IMR-90 (cell line): ENCODE measurements at regions not wholly inside any gene's neighbourhood (a gene's known extent, or its start where the extent isn't known, plus 50 kb on each side); places are given as distances from the start of the nearest gene placed in this dataset.

Experiments used
- ATAC-seq: fragments of 200-7000 bp; cut with Tn5 transposase; 2 replicates; pipeline ENCODE4 v1.9.1; 2020; ENCODE audit warnings: low read depth, mild to moderate bottlenecking, moderate library complexity
- BruUV-seq: library from RNA; stranded (reverse); fragments of 400-500 nt; replicated peaks from 2 replicates; lab custom pipeline; 2021; lab: Mats Ljungman, UMichigan
- CTCF ChIA-PET: fragments of 300-600 bp; formaldehyde crosslinking; extraction: SDS; loops from one replicate; lab custom pipeline; 2021; ENCODE audit warnings: antibody characterized with exemption; lab: Yijun Ruan, JAX
- POLR2A ChIA-PET: fragments of 300-600 bp; sonication (Branson Sonifier 250); formaldehyde crosslinking; loops from one replicate; lab custom pipeline; 2022; ENCODE audit warnings: antibody characterized with exemption; ENCODE audit not compliant: unreplicated experiment; lab: Charles Lee
- DNase-seq: peaks from one replicate; pipeline ENCODE4 v3.0.0; 2013
- H2AFZ ChIP-seq: replicated peaks from 2 replicates; pipeline ENCODE3; 2013; ENCODE audit warnings: low read length, mild to moderate bottlenecking; ENCODE audit not compliant: poor library complexity
- H2AK5ac ChIP-seq: 2 replicates; pipeline ENCODE4 v1.6.1; 2013; ENCODE audit warnings: low read depth, low read length, inconsistent platforms
- H2AK9ac ChIP-seq: replicated peaks from 2 replicates; pipeline ENCODE3; 2013; ENCODE audit warnings: mild to moderate bottlenecking, low read depth, low read length, moderate library complexity; ENCODE audit not compliant: poor library complexity
- H2BK120ac ChIP-seq: 2 replicates; pipeline ENCODE4 v1.6.1; 2013; ENCODE audit warnings: low read depth, low read length, inconsistent platforms
- H2BK15ac ChIP-seq: 3 replicates; pipeline ENCODE4 v1.6.1; 2013; ENCODE audit warnings: low read depth, low read length, inconsistent platforms
- H2BK20ac ChIP-seq: 2 replicates; pipeline ENCODE4 v1.6.1; 2013; ENCODE audit warnings: low read depth, mild to moderate bottlenecking, inconsistent platforms, low read length, moderate library complexity
- H2BK5ac ChIP-seq: 2 replicates; pipeline ENCODE4 v1.6.1; 2013; ENCODE audit warnings: mild to moderate bottlenecking, low read depth, low read length, inconsistent platforms; ENCODE audit not compliant: poor library complexity, severe bottlenecking
- H3K14ac ChIP-seq: replicated peaks from 2 replicates; pipeline ENCODE4 v1.6.1; 2013; ENCODE audit warnings: low read depth, low read length, inconsistent platforms
- H3K18ac ChIP-seq: 2 replicates; pipeline ENCODE4 v1.6.1; 2013; ENCODE audit warnings: low read depth, low read length, control low read depth
- H3K23ac ChIP-seq: 2 replicates; pipeline ENCODE4 v1.6.1; 2013; ENCODE audit warnings: low read depth, low read length, inconsistent platforms
- H3K27ac ChIP-seq: 2 replicates; pipeline ENCODE4 v1.5.1; 2013; ENCODE audit warnings: mild to moderate bottlenecking, control low read depth, low read length; ENCODE audit not compliant: insufficient read depth
- H3K27me3 ChIP-seq: 2 replicates; pipeline ENCODE4 v1.6.1; 2013; ENCODE audit warnings: low read length; ENCODE audit not compliant: control insufficient read depth, insufficient read depth
- H3K36me3 ChIP-seq: 2 replicates; pipeline ENCODE4 v1.6.1; 2013; ENCODE audit warnings: low read length, mixed read lengths; ENCODE audit not compliant: control insufficient read depth, insufficient read depth
- H3K4ac ChIP-seq: 2 replicates; pipeline ENCODE4 v1.6.1; 2013; ENCODE audit warnings: low read depth, low read length, inconsistent platforms
- H3K4me1 ChIP-seq: 2 replicates; pipeline ENCODE4 v1.6.1; 2013; ENCODE audit warnings: low read length, mixed read lengths; ENCODE audit not compliant: control insufficient read depth, insufficient read depth
- H3K4me2 ChIP-seq: 2 replicates; pipeline ENCODE4 v1.6.1; 2013; ENCODE audit warnings: low read depth, mild to moderate bottlenecking, control low read depth, low read length, moderate library complexity
- H3K4me3 ChIP-seq: 2 replicates; pipeline ENCODE4 v1.5.1; 2013; ENCODE audit warnings: low read depth, mild to moderate bottlenecking, control low read depth, low read length, moderate library complexity; ENCODE audit not compliant: insufficient read depth
- H3K56ac ChIP-seq: 2 replicates; pipeline ENCODE4 v1.6.1; 2013; ENCODE audit warnings: low read length, inconsistent platforms; ENCODE audit not compliant: insufficient read depth; ENCODE audit errors: extremely low read depth
- H3K79me1 ChIP-seq, 2 experiments: 2 replicates each; pipeline ENCODE4 v1.6.1; 2013; ENCODE audit warnings: low read length in 2 of 2, inconsistent platforms in 1 of 2, low read depth in 1 of 2
- H3K9ac ChIP-seq: 2 replicates; pipeline ENCODE4 v1.6.1; 2013; ENCODE audit warnings: low read depth, low read length, control low read depth
- H3K9me1 ChIP-seq: 2 replicates; pipeline ENCODE4 v1.6.1; 2013; ENCODE audit warnings: low read length, inconsistent platforms; ENCODE audit not compliant: insufficient read depth
- H3K9me3 ChIP-seq: 2 replicates; pipeline ENCODE4 v1.6.1; 2013; ENCODE audit warnings: low read length; ENCODE audit not compliant: control insufficient read depth, insufficient read depth
- H4K20me1 ChIP-seq: 2 replicates; pipeline ENCODE4 v1.6.1; 2013; ENCODE audit warnings: low read length, inconsistent platforms; ENCODE audit not compliant: insufficient read depth
- H4K5ac ChIP-seq: 2 replicates; pipeline ENCODE4 v1.6.1; 2013; ENCODE audit warnings: mild to moderate bottlenecking, low read depth, low read length, control low read depth
- H4K8ac ChIP-seq, 2 experiments: 2 replicates each; pipeline ENCODE4 v1.6.1; 2013; ENCODE audit warnings: low read depth in 2 of 2, low read length in 2 of 2, control low read depth in 1 of 2, inconsistent platforms in 1 of 2
- H4K91ac ChIP-seq: 2 replicates; pipeline ENCODE4 v1.6.1; 2013; ENCODE audit warnings: low read depth, low read length, inconsistent platforms; ENCODE audit not compliant: insufficient read depth
- CEBPB ChIP-seq: IDR thresholded peaks from 2 replicates; pipeline ENCODE4 v1.6.1; 2012; ENCODE audit warnings: low read depth, low read length, improper control_type of control experiment
- CHD1 ChIP-seq: IDR thresholded peaks from 2 replicates; pipeline ENCODE4 v1.6.1; 2012; ENCODE audit warnings: low read depth, low read length, improper control_type of control experiment
- CTCF ChIP-seq: conservative IDR thresholded peaks from 2 replicates; pipeline ENCODE4 v1.5.1; 2012; ENCODE audit warnings: mild to moderate bottlenecking, low read depth, low read length, improper control_type of control experiment
- ELK1 ChIP-seq: fragments of 150-350 bp; IDR thresholded peaks from 2 replicates; pipeline ENCODE4 v1.6.1; 2016; ENCODE audit warnings: low read depth, mild to moderate bottlenecking, low read length, moderate library complexity, borderline replicate concordance
- MXI1 ChIP-seq: IDR thresholded peaks from 2 replicates; pipeline ENCODE4 v1.6.1; 2012; ENCODE audit warnings: low read depth, mild to moderate bottlenecking, low read length, moderate library complexity, borderline replicate concordance
- POLR2A ChIP-seq: IDR thresholded peaks from 2 replicates; pipeline ENCODE4 v1.6.1; 2012; ENCODE audit warnings: mild to moderate bottlenecking, low read depth, low read length
- RAD21 ChIP-seq: IDR thresholded peaks from 2 replicates; pipeline ENCODE4 v1.6.1; 2012; ENCODE audit warnings: low read length, improper control_type of control experiment
- RCOR1 ChIP-seq: IDR thresholded peaks from 2 replicates; pipeline ENCODE4 v1.6.1; 2012; ENCODE audit warnings: mild to moderate bottlenecking, low read length, improper control_type of control experiment; ENCODE audit not compliant: insufficient replicate concordance
- SMC3 ChIP-seq: fragments of 150-350 bp; IDR thresholded peaks from 2 replicates; pipeline ENCODE4 v1.6.1; 2016; ENCODE audit warnings: low read depth, mild to moderate bottlenecking, antibody characterized with exemption, low read length, moderate library complexity
- USF2 ChIP-seq: fragments of 150-350 bp; IDR thresholded peaks from 2 replicates; pipeline ENCODE4 v1.6.1; 2017; ENCODE audit warnings: mild to moderate bottlenecking, antibody characterized with exemption, low read length, low read depth
- WGBS, 2 experiments: methylation state at CpG; one replicate each; pipeline versions ENCODE4 v1.1.5 to v1.1.7; 2013; ENCODE audit warnings: missing lambda C conversion rate in 2 of 2; ENCODE audit not compliant: insufficient read length in 1 of 2; ENCODE audit errors: extremely low coverage in 2 of 2; 5-methylcytosine and 5-hydroxymethylcytosine counted together
- dilution Hi-C: fragments of 300-500 bp; cut with HindIII; formaldehyde crosslinking; loops from one replicate; pipeline ENCODE4 v1.14.3; 2018; ENCODE audit warnings: low sequenced_read_pairs; ENCODE audit not compliant: unreplicated experiment
- in situ Hi-C: fragments of 300-500 bp; cut with MboI; formaldehyde crosslinking; loops from 3 replicates; pipeline ENCODE4 v1.14.3; 2019; ENCODE audit warnings: low sequenced_read_pairs, inconsistent platforms, mixed read lengths
- intact Hi-C: fragments of 100-400 bp; cut with micrococcal nuclease; formaldehyde crosslinking; loops from 2 replicates; pipeline ENCODE4 v1.10.0; 2022

GRCh38 chr5:61817472-61818326 is 485.6 kb downstream of the ZSWIM6 start:
- H3K4me1 ChIP-seq = no peaks in the 10 kb centered on the region
- ATAC-seq (peak; percentile 94), DNase-seq (peak; percentile 39)
- H3K79me1 ChIP-seq = no peaks in the 10 kb centered on the region
- H3K9me1 ChIP-seq = no peaks in the 10 kb centered on the region
- no peaks in the 10 kb centered on the region for H4K20me1 ChIP-seq
- H2AFZ ChIP-seq = no peak overlapping the region
- H3K36me3 ChIP-seq = no peaks in the 10 kb centered on the region
- H3K18ac ChIP-seq = no peak overlapping the region
- H2AK9ac ChIP-seq = no peak overlapping the region
- H2BK120ac ChIP-seq = no peak overlapping the region
- CTCF ChIA-PET = interaction anchor here (0.5 to 1.4 kb wide), 10 partner anchors 10 to 506 kb away, joined by 3 to 5 read pairs (median 3); partner anchors contain the start of gene ZSWIM6
- BruUV-seq = no TSS peak
- no peak overlapping the region for H3K4me3 ChIP-seq
- H3K4ac ChIP-seq = no peak overlapping the region
- WGBS, 2 experiments = 11% methylated on average over 3 of the region's 7 CpGs; no CpG with 5 or more reads in 1 of the 2 experiments
- no peak overlapping the region for H3K23ac ChIP-seq
- H3K27ac ChIP-seq = no peak overlapping the region
- no peak overlapping the region for H2AK5ac ChIP-seq
- H2BK20ac ChIP-seq = no peak overlapping the region
- H4K5ac ChIP-seq = no peak overlapping the region
- no peak overlapping the region for H3K4me2 ChIP-seq
- no peak overlapping the region for H2BK15ac ChIP-seq
- H3K9me3 ChIP-seq = no peaks in the 10 kb centered on the region
- in situ Hi-C loops (loop anchor here (25.0 kb wide), 1 partner anchor 480 kb away; the partner anchor contains the start of gene ZSWIM6), dilution Hi-C loops (no loop called here), intact Hi-C loops (loop anchor here (1.0 to 10.0 kb wide), 6 partner anchors 160 to 859 kb away; partner anchors contain the start of gene SMIM15)
- TF ChIP-seq MXI1 (no peak), USF2 (no peak), CTCF (peak; percentile 57), RCOR1 (no peak), CEBPB (no peak), ELK1 (no peak), CHD1 (no peak), POLR2A (no peak), RAD21 (peak; percentile 52), SMC3 (peak; percentile 35; the same call in 1 of the 2 replicates)
- H4K91ac ChIP-seq = no peak overlapping the region
- H3K27me3 ChIP-seq = peaks cover 2% of the 10 kb centered on the region
- no peak overlapping the region for H4K8ac ChIP-seq
- H3K9ac ChIP-seq = no peak overlapping the region
- no peak overlapping the region for H2BK5ac ChIP-seq
- POLR2A ChIA-PET = no interaction called here
- H3K56ac ChIP-seq = no peak overlapping the region
- H3K14ac ChIP-seq = no peak overlapping the region
